Amygdala (tissue), 56 donors: ENCODE measurements at regions not wholly inside any gene's neighbourhood (a gene's known extent, or its start where the extent isn't known, plus 50 kb on each side); places are given as distances from the start of the nearest gene placed in this dataset.
A peak's percentile ranks its signal among the peaks of the same experiment; 100 is the strongest.
"Not testable (repeated sequence)": the region's sequence is repeated elsewhere in the genome, so short reads cannot be mapped to it uniquely, and the experiment has no call there.

Source experiments
- DNase-seq, 56 donors: peaks; one replicate each; lab custom pipeline; 2025; lab: John Stamatoyannopoulos, UW

GRCh38 chr17:63019138-63019873 lies 53.3 kb downstream of the TANC2 start:
- no peak for DNase-seq

DNA sequence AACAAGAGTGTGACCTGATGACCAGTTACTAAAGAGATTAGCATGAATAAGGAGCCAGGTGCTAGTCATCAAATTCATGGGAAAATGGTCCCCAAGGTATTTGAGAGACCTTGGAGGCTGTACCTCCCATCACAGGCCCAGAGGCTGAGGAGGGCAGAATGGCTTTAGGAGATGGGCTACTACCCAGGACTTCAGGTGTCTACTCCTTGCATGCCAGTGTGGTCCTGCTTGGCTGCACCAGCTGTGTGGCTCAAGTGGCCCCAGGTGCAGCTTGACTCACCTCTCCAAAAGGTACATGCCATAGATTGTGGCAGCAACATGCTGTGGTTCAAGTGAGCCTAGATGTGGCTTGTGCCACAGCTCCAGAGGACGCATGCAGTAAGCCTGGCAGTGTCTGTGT lies 56.5 kb downstream of the TANC2 start:
- DNase-seq: no peak

DNA sequence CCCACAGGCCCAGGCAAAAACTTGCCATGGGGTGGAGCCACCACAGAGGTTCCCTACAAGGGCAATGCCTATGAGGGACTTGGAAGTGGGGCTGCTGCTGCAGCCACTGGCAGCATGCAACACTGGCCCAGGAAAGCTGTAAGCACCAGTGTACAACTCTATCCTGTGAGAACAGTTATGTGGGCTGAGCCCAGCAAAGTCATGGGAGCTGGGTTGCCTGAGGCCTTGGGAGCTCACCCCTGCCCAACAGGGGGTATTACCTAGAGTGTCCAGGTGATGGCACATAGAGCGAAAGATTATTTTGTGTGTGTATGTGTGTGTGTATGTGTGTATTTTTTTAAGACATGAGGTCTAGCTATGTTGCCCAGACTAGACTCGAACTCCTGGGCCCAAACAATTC lies 57.0 kb downstream of the TANC2 start:
- no peak for DNase-seq

GRCh38 chr17:63024201-63024600 lies 58.2 kb downstream of the TANC2 start:
- DNase-seq: no peak

DNA sequence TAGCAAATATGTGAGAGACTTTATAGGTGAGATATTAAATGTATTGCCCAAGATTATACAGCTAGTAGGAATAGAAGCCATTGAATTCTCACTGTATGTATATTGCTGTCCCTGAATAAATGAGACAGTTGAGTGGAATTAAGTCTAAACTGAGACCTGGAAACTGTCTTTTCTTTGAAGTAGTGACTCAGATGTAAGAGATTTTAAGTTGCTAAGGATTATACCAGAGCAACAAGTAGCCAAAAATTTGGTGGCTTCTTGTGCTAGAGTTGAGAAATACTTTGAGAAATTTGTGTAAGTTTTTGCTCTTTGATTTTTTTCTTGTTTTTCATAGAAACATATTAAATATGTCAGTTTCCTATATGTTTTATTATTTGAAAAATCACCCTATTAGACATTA lies 58.7 kb downstream of the TANC2 start:
- DNase-seq: no peak

DNA sequence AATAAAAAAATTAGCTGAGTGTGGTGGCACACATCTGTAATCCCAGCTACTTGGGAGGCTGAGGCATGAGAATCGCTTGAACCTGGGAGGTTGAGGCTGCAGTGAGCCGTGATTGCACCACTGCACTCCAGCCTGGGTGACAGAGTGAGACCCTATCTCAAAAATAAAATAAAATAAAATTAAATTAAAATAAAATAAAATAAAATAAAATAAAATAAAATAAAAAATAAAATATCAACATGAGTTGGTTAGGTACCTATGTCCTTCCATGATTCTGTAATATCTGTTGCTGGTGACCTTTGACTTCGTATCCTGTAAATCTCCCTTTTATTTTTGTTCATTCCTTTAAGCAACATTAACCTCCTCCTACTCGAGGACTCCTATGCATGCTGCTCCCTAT lies 59.6 kb downstream of the TANC2 start:
- not testable (repeated sequence) for DNase-seq

DNA sequence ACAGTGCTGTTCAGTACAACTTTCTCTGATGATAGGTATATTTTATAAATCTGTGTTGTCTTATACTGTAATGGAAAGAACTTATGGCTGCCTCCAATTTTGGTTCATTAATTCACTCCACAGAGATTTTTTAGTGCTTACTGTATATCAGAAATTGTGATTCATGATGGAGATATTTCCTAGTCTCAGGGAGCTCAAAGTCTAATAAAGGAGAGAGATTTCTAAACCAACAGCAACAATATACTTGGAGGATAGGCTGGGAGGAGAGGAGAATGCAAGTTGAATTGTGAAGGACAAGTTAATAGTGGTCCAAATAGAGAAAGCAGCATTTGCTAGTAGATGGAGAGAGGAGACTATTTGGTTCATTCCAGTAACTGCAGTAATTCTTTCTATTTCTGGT lies 63.5 kb downstream of the TANC2 start:
- DNase-seq: no peak

GRCh38 chr17:63032142-63032541 lies 66.1 kb downstream of the TANC2 start:
- DNase-seq: no peak

GRCh38 chr17:63033142-63033541 lies 67.1 kb downstream of the TANC2 start:
- no peak for DNase-seq

DNA sequence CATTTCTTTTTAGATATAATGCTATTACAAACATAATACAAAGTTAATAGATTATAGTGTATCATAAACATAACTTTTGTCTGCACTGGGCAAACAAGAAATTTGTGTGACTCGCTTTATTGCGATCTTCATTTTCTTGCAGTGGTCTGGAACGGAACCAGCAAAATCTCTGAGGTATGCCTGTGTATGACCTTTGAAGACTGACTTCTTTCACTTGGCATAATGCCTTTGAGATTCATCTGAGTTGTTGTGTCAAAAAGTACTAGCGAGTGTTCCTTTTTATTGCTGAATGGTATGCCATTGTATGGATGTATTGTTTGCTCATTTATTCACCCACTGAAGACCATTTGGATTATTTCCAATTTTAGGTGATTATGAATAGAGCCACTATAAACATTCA lies 69.2 kb downstream of the TANC2 start:
- no peak for DNase-seq

- no peak for DNase-seq
Measured at GRCh38 chr17:63035695-63036094, 69.7 kb downstream of the TANC2 start.

DNA sequence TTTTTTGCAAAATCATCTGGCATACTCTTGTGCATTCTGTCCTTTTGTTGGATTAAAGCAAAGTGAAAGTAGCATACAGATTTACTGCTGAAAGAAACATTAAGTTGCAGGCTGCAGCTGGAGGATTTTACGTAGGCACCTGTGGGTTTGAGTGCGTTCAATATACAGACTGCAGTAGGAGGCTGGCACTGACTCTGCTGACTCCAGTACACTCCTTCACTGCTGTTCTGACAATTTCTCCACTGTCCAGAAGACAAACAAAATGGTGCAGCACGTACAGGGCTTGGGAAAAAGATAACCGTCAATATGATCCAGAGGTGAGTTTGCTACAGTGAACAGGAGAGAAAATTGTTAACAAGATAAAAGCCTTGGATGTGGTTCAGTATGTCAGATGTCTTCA lies 73.3 kb downstream of the TANC2 start:
- DNase-seq: peak in 6 of 56 donors; percentile 1 to 22 (median 6)

DNA sequence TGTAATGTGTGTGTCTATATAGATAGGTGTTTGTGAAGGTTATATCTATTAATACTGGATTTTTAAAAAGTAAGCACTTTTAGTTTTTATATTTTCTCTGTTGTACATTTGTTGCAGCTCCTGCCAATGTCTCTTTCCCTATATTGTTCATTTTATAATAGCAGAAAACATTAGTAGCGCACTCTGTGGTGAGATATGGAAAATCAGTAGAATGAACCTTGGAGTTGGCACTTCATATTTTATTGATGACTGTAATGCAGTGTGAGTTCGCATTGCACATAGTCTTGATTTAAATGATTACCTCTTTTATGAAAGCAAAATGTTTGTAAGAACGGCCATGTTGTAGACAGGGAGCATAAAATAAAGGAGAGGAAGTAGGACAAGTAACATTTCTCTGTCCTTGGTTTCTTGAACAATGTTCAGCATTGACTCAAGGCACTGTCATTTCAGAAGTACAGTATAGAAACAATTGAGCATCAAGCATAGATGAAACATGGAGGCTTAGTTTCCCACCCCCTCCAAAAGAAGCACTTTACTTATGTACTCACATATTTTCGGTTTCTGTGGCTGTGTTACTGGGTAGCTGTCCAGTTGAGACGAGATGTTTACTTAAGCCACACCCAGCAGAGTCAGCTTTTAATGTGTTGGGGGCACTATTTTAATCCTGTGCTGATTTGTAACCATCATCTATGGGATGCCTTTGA lies 74.0 kb downstream of the TANC2 start:
- DNase-seq: no peak

DNA sequence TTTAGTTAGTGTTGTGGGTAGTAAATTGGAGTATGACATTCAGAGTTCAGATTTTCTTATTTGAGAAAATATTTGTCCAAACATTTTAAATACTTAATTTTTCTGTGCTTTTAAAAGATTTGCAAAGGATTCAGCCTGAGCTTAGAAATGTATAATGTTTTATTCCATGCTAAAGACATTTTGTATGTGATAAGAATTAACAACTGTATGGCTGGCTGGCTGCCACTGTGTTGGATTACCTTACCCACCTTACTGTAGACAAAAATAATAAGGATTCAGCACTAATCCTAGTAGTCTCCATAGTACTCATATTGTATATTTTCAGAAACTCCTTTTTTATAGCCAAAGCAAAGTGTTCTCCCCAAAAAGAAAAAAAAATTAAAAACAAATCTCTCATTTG lies 74.8 kb downstream of the TANC2 start:
- DNase-seq: no peak

- no peak for DNase-seq
Measured at GRCh38 chr17:63041251-63041650, 75.2 kb downstream of the TANC2 start.

GRCh38 chr17:63041722-63042121 lies 75.7 kb downstream of the TANC2 start:
- DNase-seq: no peak

- DNase-seq: no peak
Measured at GRCh38 chr17:63042256-63042812, 76.3 kb downstream of the TANC2 start.

GRCh38 chr17:63057560-63057959 lies 91.5 kb downstream of the TANC2 start:
- DNase-seq: not testable (repeated sequence)

DNA sequence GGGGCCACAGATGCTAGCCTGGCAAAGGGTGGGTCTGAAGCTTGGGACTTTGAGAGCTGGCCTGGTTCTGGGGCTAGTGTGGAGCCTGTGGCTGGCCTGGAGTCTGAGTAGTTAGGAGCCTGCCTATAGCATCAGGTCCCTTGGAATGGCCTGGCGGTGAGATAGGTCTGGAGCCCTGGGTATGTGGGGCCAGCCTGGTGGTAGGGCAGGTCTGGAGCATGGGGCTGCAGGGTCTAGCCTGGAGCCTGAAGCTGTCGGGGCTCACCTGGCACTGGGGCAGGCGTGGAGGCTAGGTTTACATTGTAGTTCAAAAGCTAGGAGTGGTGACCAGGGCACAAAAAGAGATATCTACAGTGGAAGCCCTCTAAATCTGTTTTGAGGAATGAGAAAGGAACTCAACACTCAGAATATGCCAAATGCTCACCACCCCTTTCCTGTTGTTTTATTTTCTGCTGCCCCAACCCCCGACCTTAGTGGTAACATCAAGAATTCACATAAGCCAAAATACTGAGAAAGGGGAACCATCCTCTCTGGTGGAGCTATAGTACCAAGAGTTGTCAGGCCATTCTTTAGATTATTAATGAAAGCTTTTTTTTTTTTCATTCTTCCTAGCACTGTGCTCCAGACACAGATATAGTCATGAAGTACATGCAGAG lies 100.3 kb downstream of the TANC2 start:
- no peak for DNase-seq

DNA sequence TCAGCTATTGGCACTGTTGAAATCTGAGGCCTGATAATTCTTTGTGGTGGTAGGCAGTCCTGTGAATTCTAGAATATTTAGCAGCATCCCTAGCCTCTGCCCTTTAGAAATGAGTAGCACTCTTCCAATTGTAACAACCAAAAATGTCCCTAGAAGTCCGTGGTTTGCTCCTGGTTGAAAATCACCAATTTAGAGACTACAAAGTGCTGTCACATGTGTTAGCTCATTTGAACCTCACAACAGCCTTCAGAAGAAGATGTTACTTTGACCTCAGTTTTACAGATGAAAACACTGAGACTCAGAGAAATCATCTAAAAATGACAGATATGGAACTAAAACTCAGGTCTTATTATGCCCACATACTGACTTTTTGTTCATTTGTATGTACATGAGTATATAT lies 103.2 kb downstream of the TANC2 start:
- no peak for DNase-seq

DNA sequence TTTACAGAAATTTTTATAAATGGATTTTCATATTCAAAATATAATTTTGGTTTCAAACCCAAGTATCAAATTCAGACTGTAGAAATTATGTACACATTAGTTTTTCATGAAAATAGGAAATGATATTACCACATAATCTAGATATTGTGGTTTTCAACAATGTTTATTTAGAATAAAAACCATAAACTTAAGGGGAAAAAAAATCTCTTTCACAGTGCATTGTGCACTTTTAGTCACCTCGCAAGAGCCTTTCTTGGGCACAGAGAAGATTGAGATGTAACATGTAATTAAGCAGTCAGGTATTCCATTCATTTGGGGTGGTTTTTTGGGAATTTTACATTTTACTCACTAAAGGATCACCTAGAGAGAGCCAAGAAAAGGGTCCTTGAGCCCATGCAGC lies 104.0 kb downstream of the TANC2 start:
- DNase-seq: no peak

DNA sequence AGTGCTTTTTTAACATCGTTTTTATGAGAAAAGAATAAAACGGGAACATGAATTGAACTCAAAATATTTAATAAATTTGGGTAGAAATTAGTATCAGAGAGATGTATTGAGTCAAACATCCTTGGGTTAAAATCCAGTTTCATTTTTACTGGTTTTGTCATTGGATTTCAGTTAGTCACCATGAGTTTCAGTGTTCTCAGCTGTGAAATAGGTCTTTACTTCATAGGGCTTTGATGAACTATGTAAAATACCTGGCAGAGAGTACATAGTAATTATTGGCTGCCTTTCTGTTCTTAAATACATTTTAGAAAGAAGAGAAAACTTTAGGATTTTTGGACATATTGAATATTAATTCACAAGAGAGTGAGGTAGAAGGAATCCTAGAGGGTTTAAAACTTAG lies 105.8 kb downstream of the TANC2 start:
- no peak for DNase-seq
